DOHH2 (cell line): ENCODE measurements at regions not wholly inside any gene's neighbourhood (a gene's known extent, or its start where the extent isn't known, plus 50 kb on each side); places are given as distances from the start of the nearest gene placed in this dataset.

Source experiments
- EZH2phosphoT487 ChIP-seq: fragments of 200-600 bp; sonication (generic); IDR thresholded peaks from 2 replicates; pipeline ENCODE4 v1.6.1; 2017; ENCODE audit warnings: borderline replicate concordance, mild to moderate bottlenecking, antibody characterized with exemption, low read length, moderate library complexity, mixed read lengths
- TF ChIP-seq, protein P1 (sequence below): fragments of 200-600 bp; sonication (generic); IDR thresholded peaks from one replicate; pipeline ENCODE4 v1.5.1; 2014; ENCODE audit warnings: antibody characterized with exemption, mild to moderate bottlenecking, low read depth, low read length; ENCODE audit not compliant: poor library complexity, severe bottlenecking

DNA sequence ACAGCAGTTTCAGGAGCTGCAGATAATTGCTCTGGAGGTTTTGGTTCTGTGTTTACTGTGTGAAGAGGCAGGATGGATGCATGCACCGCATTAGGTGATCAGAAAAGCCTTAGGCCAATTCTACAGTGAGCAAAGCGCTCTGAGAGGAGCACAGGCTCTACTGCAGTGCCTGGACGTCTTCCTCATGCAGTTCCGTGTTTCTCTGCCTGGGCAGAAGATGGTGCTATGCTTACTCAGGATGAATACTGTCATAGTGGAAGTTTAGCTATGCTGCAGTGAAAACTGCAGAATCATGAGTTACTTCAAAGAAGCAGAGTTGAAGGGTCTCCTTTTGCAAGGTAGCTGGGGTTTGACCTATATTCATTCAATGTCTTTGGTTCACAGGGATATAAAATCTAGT, 1012.4 kb downstream of the KCNJ18 start:
- TF ChIP-seq, protein P1, sequence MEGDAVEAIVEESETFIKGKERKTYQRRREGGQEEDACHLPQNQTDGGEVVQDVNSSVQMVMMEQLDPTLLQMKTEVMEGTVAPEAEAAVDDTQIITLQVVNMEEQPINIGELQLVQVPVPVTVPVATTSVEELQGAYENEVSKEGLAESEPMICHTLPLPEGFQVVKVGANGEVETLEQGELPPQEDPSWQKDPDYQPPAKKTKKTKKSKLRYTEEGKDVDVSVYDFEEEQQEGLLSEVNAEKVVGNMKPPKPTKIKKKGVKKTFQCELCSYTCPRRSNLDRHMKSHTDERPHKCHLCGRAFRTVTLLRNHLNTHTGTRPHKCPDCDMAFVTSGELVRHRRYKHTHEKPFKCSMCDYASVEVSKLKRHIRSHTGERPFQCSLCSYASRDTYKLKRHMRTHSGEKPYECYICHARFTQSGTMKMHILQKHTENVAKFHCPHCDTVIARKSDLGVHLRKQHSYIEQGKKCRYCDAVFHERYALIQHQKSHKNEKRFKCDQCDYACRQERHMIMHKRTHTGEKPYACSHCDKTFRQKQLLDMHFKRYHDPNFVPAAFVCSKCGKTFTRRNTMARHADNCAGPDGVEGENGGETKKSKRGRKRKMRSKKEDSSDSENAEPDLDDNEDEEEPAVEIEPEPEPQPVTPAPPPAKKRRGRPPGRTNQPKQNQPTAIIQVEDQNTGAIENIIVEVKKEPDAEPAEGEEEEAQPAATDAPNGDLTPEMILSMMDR = no peak
- no peak for TF ChIP-seq EZH2phosphoT487
